Thymus (tissue), 11 donors: ENCODE measurements at regions not wholly inside any gene's neighbourhood (a gene's known extent, or its start where the extent isn't known, plus 50 kb on each side); places are given as distances from the start of the nearest gene placed in this dataset.
"Not testable (repeated sequence)": the region's sequence is repeated elsewhere in the genome, so short reads cannot be mapped to it uniquely, and the experiment has no call there.

ENCODE experiments used
- DNase-seq, 9 donors: peaks; one replicate each; pipeline ENCODE4 v3.0.0-alpha.2; 2013; ENCODE audit warnings: low spot score in 9 of 9, low read depth in 6 of 9, missing footprints in 1 of 9
- H3K27ac ChIP-seq, 2 donors: one replicate each; pipeline ENCODE4 v1.5.1; 2013; ENCODE audit warnings: control low read depth in 1 of 2, low read depth in 1 of 2, low read length in 1 of 2, mild to moderate bottlenecking in 1 of 2, moderate library complexity in 1 of 2
- H3K27me3 ChIP-seq, 2 donors: one replicate each; pipeline ENCODE4 v1.5.1; 2013; ENCODE audit warnings: low read length in 1 of 2; ENCODE audit not compliant: control insufficient read depth in 2 of 2, insufficient read depth in 1 of 2
- H3K36me3 ChIP-seq, 2 donors: one replicate each; pipeline ENCODE4 v1.5.1; 2013; ENCODE audit warnings: low read length in 1 of 2, mild to moderate bottlenecking in 1 of 2, moderate library complexity in 1 of 2; ENCODE audit not compliant: control insufficient read depth in 2 of 2, insufficient read depth in 2 of 2
- H3K4me1 ChIP-seq, 2 donors: one replicate each; pipeline ENCODE4 v1.5.1; 2013; ENCODE audit warnings: low read length in 2 of 2; ENCODE audit not compliant: control insufficient read depth in 2 of 2, insufficient read depth in 2 of 2
- H3K4me3 ChIP-seq, 2 donors: one replicate each; pipeline ENCODE4 v1.5.1; 2013; ENCODE audit warnings: low read length in 2 of 2, control low read depth in 1 of 2, mild to moderate bottlenecking in 1 of 2
- H3K9me3 ChIP-seq, 2 donors: one replicate each; pipeline ENCODE4 v1.5.1; 2013; ENCODE audit warnings: low read length in 1 of 2, mild to moderate bottlenecking in 1 of 2; ENCODE audit not compliant: control insufficient read depth in 2 of 2, insufficient read depth in 1 of 2
- WGBS: extraction: QIAGEN DNeasy Blood & Tissue Kit; methylation state at CpG from one replicate; pipeline ENCODE4 v1.1.7; 2013; 5-methylcytosine and 5-hydroxymethylcytosine counted together
- donor health status: healthy.

- H3K36me3 ChIP-seq: no peaks in the 10 kb centered on the region
- H3K4me1 ChIP-seq: no peaks in the 10 kb centered on the region
- H3K4me3 ChIP-seq: no peak overlapping the region
- H3K27ac ChIP-seq: no peak overlapping the region
- no peaks in the 10 kb centered on the region for H3K27me3 ChIP-seq
- 97% methylated on average over 2 of the region's 2 CpGs for WGBS
- no peak for DNase-seq
- no peaks in the 10 kb centered on the region for H3K9me3 ChIP-seq
Observed at GRCh38 chr7:138208864-138209263, 132.6 kb downstream of the AKR1D1 start.

- DNase-seq: no peak
- Histone ChIP-seq H3K36me3 (no peaks in the 10 kb centered on the region), H3K4me3 (no peak overlapping the region), H3K4me1 (no peaks in the 10 kb centered on the region), H3K27me3 (no peaks in the 10 kb centered on the region), H3K9me3 (no peaks in the 10 kb centered on the region), H3K27ac (no peak overlapping the region)
- 79% methylated on average over 2 of the region's 2 CpGs for WGBS
Observed at GRCh38 chr7:138212314-138212713, 136.1 kb downstream of the AKR1D1 start.

GRCh38 chr7:138214926-138215325 is 138.7 kb downstream of the AKR1D1 start:
- Histone ChIP-seq H3K27ac (no peak overlapping the region), H3K4me3 (no peak overlapping the region), H3K36me3 (no peaks in the 10 kb centered on the region), H3K9me3 (no peaks in the 10 kb centered on the region), H3K4me1 (no peaks in the 10 kb centered on the region), H3K27me3 (no peaks in the 10 kb centered on the region)
- DNase-seq: no peak
- WGBS: 96% methylated on average over 4 of the region's 4 CpGs

GRCh38 chr7:138220321-138220720 is 144.1 kb downstream of the AKR1D1 start:
- 97% methylated on average over 3 of the region's 3 CpGs for WGBS
- H3K4me1 ChIP-seq, H3K4me3 ChIP-seq, DNase-seq, H3K9me3 ChIP-seq, H3K36me3 ChIP-seq, H3K27ac ChIP-seq, H3K27me3 ChIP-seq: not testable (repeated sequence)

- not testable (repeated sequence) for H3K36me3 ChIP-seq, H3K4me3 ChIP-seq, H3K27ac ChIP-seq, H3K9me3 ChIP-seq, H3K4me1 ChIP-seq, H3K27me3 ChIP-seq, DNase-seq
- 94% methylated on average over 4 of the region's 4 CpGs for WGBS
Observed at GRCh38 chr7:138221388-138221787, 145.1 kb downstream of the AKR1D1 start.

- 88% methylated on average over 2 of the region's 2 CpGs for WGBS
- no peaks in the 10 kb centered on the region for H3K27me3 ChIP-seq
- DNase-seq: no peak
- H3K36me3 ChIP-seq: no peaks in the 10 kb centered on the region
- no peak overlapping the region for H3K4me3 ChIP-seq
- H3K27ac ChIP-seq: no peak overlapping the region
- H3K9me3 ChIP-seq: peaks cover 0 to 8% of the 10 kb centered on the region in 2 donors
- H3K4me1 ChIP-seq: no peaks in the 10 kb centered on the region
Observed at GRCh38 chr7:138223402-138223879, 147.2 kb downstream of the AKR1D1 start.

GRCh38 chr7:138226001-138226476 is 149.8 kb downstream of the AKR1D1 start:
- no peak for DNase-seq
- Histone ChIP-seq H3K27me3 (no peaks in the 10 kb centered on the region), H3K36me3 (no peaks in the 10 kb centered on the region), H3K27ac (no peak overlapping the region), H3K4me3 (no peak overlapping the region), H3K4me1 (no peaks in the 10 kb centered on the region), H3K9me3 (no peaks in the 10 kb centered on the region)
- 66% methylated on average over 5 of the region's 5 CpGs for WGBS

GRCh38 chr7:138226745-138227279 is 150.6 kb downstream of the AKR1D1 start:
- WGBS: 94% methylated on average over 4 of the region's 4 CpGs
- H3K4me3 ChIP-seq: no peak overlapping the region
- H3K9me3 ChIP-seq: no peaks in the 10 kb centered on the region
- no peaks in the 10 kb centered on the region for H3K36me3 ChIP-seq
- no peak overlapping the region for H3K27ac ChIP-seq
- H3K4me1 ChIP-seq: no peaks in the 10 kb centered on the region
- no peak for DNase-seq
- no peaks in the 10 kb centered on the region for H3K27me3 ChIP-seq

- DNase-seq: no peak
- no peak overlapping the region for H3K4me3 ChIP-seq
- peaks cover 0 to 5% of the 10 kb centered on the region in 2 donors for H3K9me3 ChIP-seq
- no peak overlapping the region for H3K27ac ChIP-seq
- H3K36me3 ChIP-seq: no peaks in the 10 kb centered on the region
- WGBS: 93% methylated on average over 7 of the region's 7 CpGs
- no peaks in the 10 kb centered on the region for H3K4me1 ChIP-seq
- H3K27me3 ChIP-seq: no peaks in the 10 kb centered on the region
Observed at GRCh38 chr7:138228119-138228518, 151.9 kb downstream of the AKR1D1 start.
